ENCODE measurements at regions not wholly inside any gene's neighbourhood (a gene's known extent, or its start where the extent isn't known, plus 50 kb on each side); places are given as distances from the start of the nearest gene placed in this dataset.

- DNase-seq (ENCODE audit: low read depth in 3 of 3) = no peak
Measured at GRCh38 chr2:154911729-154912128, 213.2 kb downstream of the KCNJ3 start.

- no peak for DNase-seq (ENCODE audit: low read depth in 3 of 3)
Measured at GRCh38 chr2:154910701-154911100, 212.2 kb downstream of the KCNJ3 start.

GRCh38 chr2:154908327-154908726 is 209.8 kb downstream of the KCNJ3 start:
- no peak for DNase-seq (ENCODE audit: low read depth in 3 of 3)

Data from stimulated activated CD4-positive, alpha-beta T cell treated with anti-CD3 and anti-CD28 coated beads, TNF-alpha, amount 100 ng/mL, for 24 hours (primary cell).